H9 (cell line): ENCODE measurements at regions not wholly inside any gene's neighbourhood (a gene's known extent, or its start where the extent isn't known, plus 50 kb on each side); places are given as distances from the start of the nearest gene placed in this dataset.

Source experiments
- DNase-seq: peaks from one replicate; pipeline ENCODE4 v3.0.0-alpha.2; 2017
- H2AFZ ChIP-seq: one replicate; pipeline ENCODE4 v1.6.1; 2013; ENCODE audit warnings: mild to moderate bottlenecking, low read length, control low read depth, moderate library complexity
- H2AK5ac ChIP-seq: 2 replicates; pipeline ENCODE4 v1.6.1; 2013; ENCODE audit warnings: low read length, control low read depth, mixed read lengths; ENCODE audit not compliant: insufficient read length
- H2BK120ac ChIP-seq: one replicate; pipeline ENCODE4 v1.6.1; 2013; ENCODE audit warnings: low read depth, mild to moderate bottlenecking, low read length, control low read depth, inconsistent platforms; ENCODE audit not compliant: poor library complexity, severe bottlenecking
- H2BK12ac ChIP-seq: 2 replicates; pipeline ENCODE4 v1.6.1; 2013; ENCODE audit warnings: low read length, control low read depth, mixed read lengths, low read depth; ENCODE audit not compliant: insufficient read length
- H2BK15ac ChIP-seq: 2 replicates; pipeline ENCODE4 v1.6.1; 2013; ENCODE audit warnings: low read depth, low read length, control low read depth
- H2BK20ac ChIP-seq: one replicate; pipeline ENCODE4 v1.6.1; 2013; ENCODE audit warnings: low read depth, mild to moderate bottlenecking, low read length, control low read depth, inconsistent platforms; ENCODE audit not compliant: poor library complexity, severe bottlenecking
- H2BK5ac ChIP-seq: 2 replicates; pipeline ENCODE4 v1.6.1; 2013; ENCODE audit warnings: low read length, control low read depth, mixed read lengths; ENCODE audit not compliant: insufficient read length
- H3K14ac ChIP-seq: 2 replicates; pipeline ENCODE4 v1.6.1; 2013; ENCODE audit warnings: low read length, control low read depth; ENCODE audit not compliant: insufficient read depth
- H3K18ac ChIP-seq: 2 replicates; pipeline ENCODE4 v1.6.1; 2013; ENCODE audit warnings: low read depth, mild to moderate bottlenecking, mixed read lengths, low read length, control low read depth; ENCODE audit not compliant: insufficient read length
- H3K23ac ChIP-seq: 2 replicates; pipeline ENCODE4 v1.6.1; 2013; ENCODE audit warnings: low read length, control low read depth, mixed read lengths, low read depth; ENCODE audit not compliant: insufficient read length
- H3K23me2 ChIP-seq: 2 replicates; pipeline ENCODE4 v1.6.1; 2013; ENCODE audit warnings: low read depth, mild to moderate bottlenecking, mixed read lengths, low read length, control low read depth; ENCODE audit not compliant: insufficient read length, poor library complexity, severe bottlenecking
- H3K27ac ChIP-seq: 2 replicates; pipeline ENCODE4 v1.5.1; 2013; ENCODE audit warnings: low read length, control low read depth, mixed read lengths, low read depth; ENCODE audit not compliant: insufficient read length
- H3K27me3 ChIP-seq: 2 replicates; pipeline ENCODE4 v1.6.1; 2013; ENCODE audit warnings: low read length, control low read depth, inconsistent platforms; ENCODE audit not compliant: insufficient read depth
- H3K4ac ChIP-seq: 2 replicates; pipeline ENCODE4 v1.6.1; 2013; ENCODE audit warnings: low read depth, mild to moderate bottlenecking, control low read depth, inconsistent platforms, low read length, moderate library complexity
- H3K4me1 ChIP-seq: 2 replicates; pipeline ENCODE4 v1.6.1; 2013; ENCODE audit warnings: low read length, control low read depth, inconsistent platforms; ENCODE audit not compliant: insufficient read depth
- H3K4me2 ChIP-seq: 2 replicates; pipeline ENCODE4 v1.6.1; 2013; ENCODE audit warnings: low read length, control low read depth, mixed read lengths; ENCODE audit not compliant: insufficient read length, insufficient read depth
- H3K56ac ChIP-seq: 2 replicates; pipeline ENCODE4 v1.6.1; 2013; ENCODE audit warnings: low read depth, mild to moderate bottlenecking, mixed read lengths, low read length, control low read depth; ENCODE audit not compliant: insufficient read length
- H3K79me1 ChIP-seq: 2 replicates; pipeline ENCODE4 v1.6.1; 2013; ENCODE audit warnings: low read depth, mild to moderate bottlenecking, moderate library complexity, low read length, control low read depth, inconsistent platforms; ENCODE audit not compliant: insufficient read depth, poor library complexity, severe bottlenecking
- H3K79me2 ChIP-seq: 2 replicates; pipeline ENCODE4 v1.6.1; 2013; ENCODE audit warnings: low read length, control low read depth, inconsistent platforms; ENCODE audit not compliant: insufficient read depth
- H3K9ac ChIP-seq: 2 replicates; pipeline ENCODE4 v1.6.1; 2013; ENCODE audit warnings: low read length, control low read depth, mixed read lengths; ENCODE audit not compliant: insufficient read length; ENCODE audit errors: extremely low read depth
- H3K9me3 ChIP-seq: one replicate; pipeline ENCODE4 v1.6.1; 2013; ENCODE audit warnings: low read depth, low read length, inconsistent platforms; ENCODE audit not compliant: control insufficient read depth
- H3T11ph ChIP-seq: one replicate; pipeline ENCODE4 v1.6.1; 2013; ENCODE audit warnings: mild to moderate bottlenecking, low read length, control low read depth, inconsistent platforms
- H4K20me1 ChIP-seq: one replicate; pipeline ENCODE4 v1.6.1; 2013; ENCODE audit not compliant: control insufficient read depth, insufficient read length, insufficient read depth
- H4K5ac ChIP-seq: 2 replicates; pipeline ENCODE4 v1.6.1; 2013; ENCODE audit warnings: low read depth, mild to moderate bottlenecking, mixed read lengths, low read length, control low read depth; ENCODE audit not compliant: insufficient read length
- H4K8ac ChIP-seq: replicated peaks from 2 replicates; pipeline ENCODE4 v1.6.1; 2013; ENCODE audit warnings: low read length, control low read depth, mixed read lengths, low read depth; ENCODE audit not compliant: insufficient read length
- H4K91ac ChIP-seq: 2 replicates; pipeline ENCODE4 v1.6.1; 2013; ENCODE audit warnings: low read depth, mild to moderate bottlenecking, moderate library complexity, mixed read lengths, low read length, control low read depth; ENCODE audit not compliant: insufficient read length
- H3K27ac Mint-ChIP-seq, 3 experiments: 2 replicates in 2 of 3; 3 replicates in 1 of 3; pipeline ENCODE4 v1.8.0; 2020 to 2021; ENCODE audit warnings: mixed read lengths in 3 of 3, mild to moderate bottlenecking in 1 of 3, moderate library complexity in 1 of 3
- H3K27me3 Mint-ChIP-seq: 2 replicates; pipeline ENCODE4 v1.8.0; 2021; ENCODE audit warnings: low read depth, mild to moderate bottlenecking, moderate library complexity, mixed read lengths
- H3K36me3 Mint-ChIP-seq, 3 experiments: 2 replicates in 2 of 3; 3 replicates in 1 of 3; pipeline ENCODE4 v1.8.0; 2020 to 2021; ENCODE audit warnings: low read depth in 3 of 3, mixed read lengths in 3 of 3; ENCODE audit not compliant: insufficient read depth in 1 of 3
- H3K4me1 Mint-ChIP-seq, 2 experiments: 2 replicates each; pipeline ENCODE4 v1.8.0; 2020; ENCODE audit warnings: mixed read lengths in 2 of 2
- H3K4me3 Mint-ChIP-seq, 2 experiments: 2 replicates in 1 of 2; 3 replicates in 1 of 2; pipeline ENCODE4 v1.8.0; 2020 to 2021; ENCODE audit warnings: mild to moderate bottlenecking in 2 of 2, mixed read lengths in 2 of 2, moderate library complexity in 1 of 2
- H3K9me3 Mint-ChIP-seq, 2 experiments: 2 replicates in 1 of 2; 3 replicates in 1 of 2; pipeline ENCODE4 v1.8.0; 2020; ENCODE audit warnings: mild to moderate bottlenecking in 2 of 2, mixed read lengths in 2 of 2, moderate library complexity in 1 of 2
- CTCF ChIP-seq: fragments of 200-600 bp; sonication (generic); conservative IDR thresholded peaks from 3 replicates; pipeline ENCODE4 v1.8.0; 2021; ENCODE audit warnings: antibody characterized with exemption, mild to moderate bottlenecking
- WGBS: extraction: QIAGEN DNeasy Blood & Tissue Kit; methylation state at CpG from one replicate; pipeline ENCODE4 v1.1.7; 2013; ENCODE audit warnings: missing lambda C conversion rate, low lambda C conversion rate, mixed read lengths; ENCODE audit not compliant: insufficient read length; ENCODE audit errors: extremely low coverage; 5-methylcytosine and 5-hydroxymethylcytosine counted together

DNA sequence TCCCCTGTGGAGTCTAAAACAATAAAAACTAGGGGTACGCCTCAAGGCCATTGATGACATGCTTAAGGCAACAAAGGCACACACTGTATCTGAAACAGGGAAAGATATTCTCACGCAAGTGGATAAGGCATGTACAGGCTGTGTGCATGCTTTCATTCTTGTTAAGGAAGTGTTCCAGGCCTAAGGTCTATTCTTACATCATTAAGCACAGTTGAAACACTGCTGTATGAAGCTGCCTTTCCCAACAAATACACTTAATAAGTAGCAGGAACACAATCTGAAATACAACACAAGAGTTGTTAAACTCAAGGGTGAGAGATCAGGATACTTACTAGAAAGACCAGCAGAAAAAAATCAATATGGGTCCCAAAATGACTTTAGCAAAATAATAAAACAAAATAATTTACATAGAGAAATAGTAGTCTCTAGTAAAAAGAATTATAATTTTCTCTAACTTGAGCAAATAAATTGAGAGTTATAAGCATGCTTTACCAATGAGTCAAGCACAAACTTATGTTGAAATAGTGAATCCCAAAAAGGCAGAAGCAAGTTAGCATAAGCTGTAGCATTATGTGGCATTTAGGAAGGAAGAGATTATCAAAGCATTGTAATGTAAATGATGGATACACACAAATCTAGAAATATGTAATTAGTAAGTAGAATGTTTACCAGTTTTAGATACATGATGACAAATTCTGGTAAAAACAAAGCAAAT, 796.9 kb downstream of the SLITRK1 start:
- no peak overlapping the region for H3K18ac ChIP-seq
- TF ChIP-seq CTCF: no peak
- Mint-ChIP-seq H3K27me3 (no peaks in the 10 kb centered on the region), H3K27ac (no peak overlapping the region), H3K4me1 (no peaks in the 10 kb centered on the region), H3K9me3 (peaks cover 24 to 26% of the 10 kb centered on the region in 2 experiments), H3K36me3 (peaks cover 10 to 23% (median 16%) of the 10 kb centered on the region in 3 experiments), H3K4me3 (no peak overlapping the region)
- no peak overlapping the region for H4K5ac ChIP-seq
- H2BK20ac ChIP-seq: no peak overlapping the region
- H2BK5ac ChIP-seq: no peak overlapping the region
- no peak overlapping the region for H2BK120ac ChIP-seq
- no peaks in the 10 kb centered on the region for H3K23me2 ChIP-seq
- no peaks in the 10 kb centered on the region for H3K79me2 ChIP-seq
- H3K4ac ChIP-seq: no peak overlapping the region
- H3K27ac ChIP-seq: no peak overlapping the region
- H4K8ac ChIP-seq: no peak overlapping the region
- no peak overlapping the region for H2BK15ac ChIP-seq
- no peaks in the 10 kb centered on the region for H3K9me3 ChIP-seq
- H3K4me1 ChIP-seq: no peaks in the 10 kb centered on the region
- no peak overlapping the region for H3T11ph ChIP-seq
- no peak for DNase-seq
- no peaks in the 10 kb centered on the region for H3K27me3 ChIP-seq
- no peak overlapping the region for H2AK5ac ChIP-seq
- H4K20me1 ChIP-seq: no peaks in the 10 kb centered on the region
- H3K23ac ChIP-seq: no peak overlapping the region
- no peaks in the 10 kb centered on the region for H3K79me1 ChIP-seq
- no peak overlapping the region for H4K91ac ChIP-seq
- no peak overlapping the region for H2BK12ac ChIP-seq
- no peak overlapping the region for H2AFZ ChIP-seq
- H3K9ac ChIP-seq: no peak overlapping the region
- H3K4me2 ChIP-seq: no peak overlapping the region
- H3K14ac ChIP-seq: no peak overlapping the region
- H3K56ac ChIP-seq: no peak overlapping the region
- WGBS: no CpG with 5 or more reads among the region's 2 CpGs
